ENCODE measurements at regions not wholly inside any gene's neighbourhood (a gene's known extent, or its start where the extent isn't known, plus 50 kb on each side); places are given as distances from the start of the nearest gene placed in this dataset.

DNA sequence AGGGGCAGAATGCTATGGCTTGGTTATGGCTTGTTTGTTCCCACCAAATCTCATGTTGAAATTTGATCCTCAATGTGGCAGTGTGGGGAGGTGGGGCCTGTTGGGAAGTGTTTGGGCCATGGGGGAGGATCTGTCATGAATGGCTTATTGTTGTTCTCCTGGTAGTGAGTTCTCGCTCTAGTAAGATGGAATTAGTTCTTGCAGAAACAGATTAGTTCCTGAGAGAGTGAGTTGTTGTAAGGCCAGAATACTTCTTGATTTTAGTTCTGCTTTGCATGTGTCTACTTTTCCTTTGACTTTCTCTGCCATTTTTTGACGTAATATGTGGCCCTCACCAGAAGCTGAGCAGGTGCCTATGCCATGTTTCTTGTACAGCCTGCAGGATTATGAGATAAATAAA lies 188.2 kb downstream of the KIF20B start:
- Histone ChIP-seq H4K20me1 (ENCODE audit: insufficient read depth) (no peaks in the 10 kb centered on the region), H3K4me3 (IDR thresholded peaks at IDR 0.05; ENCODE audit: insufficient read depth, low read depth, low read length) (no peak overlapping the region), H3K4me1 (ENCODE audit: low read depth, poor library complexity, severe bottlenecking) (peaks cover 39% of the 10 kb centered on the region), H3K27ac (no peak overlapping the region), H3K27me3 (ENCODE audit: insufficient read depth, low read depth) (no peaks in the 10 kb centered on the region), H3K79me2 (ENCODE audit: insufficient read depth, low read depth) (no peaks in the 10 kb centered on the region), H3K36me3 (ENCODE audit: insufficient read depth) (no peaks in the 10 kb centered on the region), H2AFZ (ENCODE audit: low read depth) (no peak overlapping the region), H3K4me2 (peak overlapping the region; percentile 27; the same call in 1 of the 2 replicates), H3K9ac (no peak overlapping the region)
- TF ChIP-seq CTCF (conservative IDR thresholded peaks at IDR 0.05; ENCODE audit: low read depth, low read length), result no peak

DNA sequence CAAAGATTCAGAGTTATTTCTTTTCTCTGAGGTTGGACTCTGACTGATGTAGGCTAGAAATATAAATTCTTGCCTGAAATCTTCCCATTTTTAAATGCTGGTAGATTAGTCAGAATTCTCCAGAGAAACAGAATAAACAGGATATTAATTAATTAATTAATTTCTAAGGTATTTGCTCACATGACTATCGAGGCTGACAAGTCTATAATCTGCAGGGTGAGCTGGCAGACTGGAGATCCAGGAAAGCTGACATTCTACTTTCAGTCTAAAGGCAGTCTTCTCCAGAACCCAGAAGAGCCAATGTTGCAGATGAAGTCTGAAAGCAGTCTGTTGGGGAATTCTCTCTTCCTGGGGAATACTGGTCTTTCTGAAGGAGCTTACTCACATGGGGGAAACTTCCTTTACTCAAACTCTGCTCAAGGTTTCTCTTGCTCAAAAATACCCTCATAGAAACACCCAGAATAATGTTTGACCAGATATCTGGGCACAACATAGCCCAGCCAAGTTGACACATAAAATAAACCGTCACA lies 189.7 kb downstream of the KIF20B start:
- Histone ChIP-seq H4K20me1 (ENCODE audit: insufficient read depth) (no peaks in the 10 kb centered on the region), H3K36me3 (ENCODE audit: insufficient read depth) (no peaks in the 10 kb centered on the region), H3K79me2 (ENCODE audit: insufficient read depth, low read depth) (no peaks in the 10 kb centered on the region), H3K27ac (no peak overlapping the region), H3K9ac (no peak overlapping the region), H3K4me2 (no peak overlapping the region), H2AFZ (ENCODE audit: low read depth) (no peak overlapping the region), H3K27me3 (ENCODE audit: insufficient read depth, low read depth) (no peaks in the 10 kb centered on the region), H3K4me3 (IDR thresholded peaks at IDR 0.05; ENCODE audit: insufficient read depth, low read depth, low read length) (no peak overlapping the region), H3K4me1 (ENCODE audit: low read depth, poor library complexity, severe bottlenecking) (peaks cover 36% of the 10 kb centered on the region)
- no peak for TF ChIP-seq CTCF (conservative IDR thresholded peaks at IDR 0.05; ENCODE audit: low read depth, low read length)

DNA sequence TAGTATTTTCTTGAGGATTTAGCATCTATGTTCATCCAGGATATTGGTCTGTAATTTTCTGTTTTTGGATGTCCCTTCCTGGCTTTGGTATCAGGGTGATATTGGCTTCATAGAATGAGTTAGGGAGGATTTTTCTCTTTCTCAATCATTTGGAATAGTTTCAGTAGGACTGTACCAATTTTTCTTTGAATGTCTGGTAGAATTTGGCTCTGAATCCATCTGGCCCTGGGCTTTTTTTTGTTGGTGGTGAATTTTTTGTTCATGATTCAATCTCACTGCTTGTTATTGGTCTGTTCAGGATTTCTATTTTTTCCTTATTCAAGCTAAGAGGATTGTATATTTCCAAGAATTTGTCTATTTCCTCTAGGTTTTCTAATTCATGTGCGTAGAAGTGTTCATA lies 192.7 kb downstream of the KIF20B start:
- Histone ChIP-seq H3K79me2 (ENCODE audit: insufficient read depth, low read depth) (no peaks in the 10 kb centered on the region), H2AFZ (ENCODE audit: low read depth) (no peak overlapping the region), H3K27ac (no peak overlapping the region), H3K4me2 (no peak overlapping the region), H3K27me3 (ENCODE audit: insufficient read depth, low read depth) (no peaks in the 10 kb centered on the region), H3K4me1 (ENCODE audit: low read depth, poor library complexity, severe bottlenecking) (peaks cover 13% of the 10 kb centered on the region), H3K4me3 (IDR thresholded peaks at IDR 0.05; ENCODE audit: insufficient read depth, low read depth, low read length) (no peak overlapping the region), H3K36me3 (ENCODE audit: insufficient read depth) (no peaks in the 10 kb centered on the region), H4K20me1 (ENCODE audit: insufficient read depth) (no peaks in the 10 kb centered on the region), H3K9ac (no peak overlapping the region)
- TF ChIP-seq CTCF (conservative IDR thresholded peaks at IDR 0.05; ENCODE audit: low read depth, low read length), result no peak

- Histone ChIP-seq H3K79me2 (ENCODE audit: insufficient read depth, low read depth) (no peaks in the 10 kb centered on the region), H3K4me3 (IDR thresholded peaks at IDR 0.05; ENCODE audit: insufficient read depth, low read depth, low read length) (no peak overlapping the region), H3K4me1 (ENCODE audit: low read depth, poor library complexity, severe bottlenecking) (no peaks in the 10 kb centered on the region), H3K9ac (no peak overlapping the region), H2AFZ (ENCODE audit: low read depth) (no peak overlapping the region), H3K27ac (no peak overlapping the region), H3K4me2 (no peak overlapping the region), H3K36me3 (ENCODE audit: insufficient read depth) (no peaks in the 10 kb centered on the region), H4K20me1 (ENCODE audit: insufficient read depth) (no peaks in the 10 kb centered on the region), H3K27me3 (ENCODE audit: insufficient read depth, low read depth) (no peaks in the 10 kb centered on the region)
- TF ChIP-seq CTCF (conservative IDR thresholded peaks at IDR 0.05; ENCODE audit: low read depth, low read length), result no peak
Measured at GRCh38 chr10:89900554-89900953, 199.2 kb downstream of the KIF20B start.

Measured in KMS-11 (cell line).